Trophoblast cell (in vitro differentiated cells and primary cell): ENCODE measurements at regions not wholly inside any gene's neighbourhood (a gene's known extent, or its start where the extent isn't known, plus 50 kb on each side); places are given as distances from the start of the nearest gene placed in this dataset.

ENCODE experiments used
- DNase-seq, 2 donors: peaks; one replicate each; pipeline ENCODE4 v3.0.0-alpha.2; 2016
- H2AFZ ChIP-seq: 2 replicates; pipeline ENCODE4 v1.6.1; 2013; ENCODE audit warnings: low read length, moderate library complexity, mild to moderate bottlenecking; ENCODE audit not compliant: insufficient read depth, poor library complexity
- H2AK5ac ChIP-seq: 2 replicates; pipeline ENCODE4 v1.6.1; 2013; ENCODE audit warnings: mild to moderate bottlenecking, low read length
- H2BK120ac ChIP-seq: 2 replicates; pipeline ENCODE4 v1.6.1; 2013; ENCODE audit warnings: low read length, mild to moderate bottlenecking, moderate library complexity; ENCODE audit not compliant: insufficient read depth, poor library complexity
- H2BK12ac ChIP-seq: 2 replicates; pipeline ENCODE4 v1.6.1; 2013; ENCODE audit warnings: mild to moderate bottlenecking, low read length, moderate library complexity
- H2BK5ac ChIP-seq: 2 replicates; pipeline ENCODE4 v1.6.1; 2013; ENCODE audit warnings: low read length, low read depth, moderate library complexity, mild to moderate bottlenecking; ENCODE audit not compliant: poor library complexity
- H3K14ac ChIP-seq: 2 replicates; pipeline ENCODE4 v1.6.1; 2013; ENCODE audit warnings: mild to moderate bottlenecking, low read length
- H3K18ac ChIP-seq: 2 replicates; pipeline ENCODE4 v1.6.1; 2013; ENCODE audit warnings: mild to moderate bottlenecking, low read length
- H3K23ac ChIP-seq: 2 replicates; pipeline ENCODE4 v1.6.1; 2013; ENCODE audit warnings: low read length
- H3K27ac ChIP-seq: 2 replicates; pipeline ENCODE4 v1.5.1; 2013; ENCODE audit warnings: low read depth, mild to moderate bottlenecking, inconsistent platforms, low read length, moderate library complexity
- H3K27me3 ChIP-seq: 2 replicates; pipeline ENCODE4 v1.6.1; 2013; ENCODE audit warnings: inconsistent platforms, mild to moderate bottlenecking, low read length, moderate library complexity; ENCODE audit not compliant: insufficient read depth
- H3K36me3 ChIP-seq, 2 experiments: 1 replicate in 1 of 2; 2 replicates in 1 of 2; pipeline ENCODE4 v1.6.1; 2013; ENCODE audit warnings: low read length in 2 of 2, mild to moderate bottlenecking in 2 of 2, moderate library complexity in 1 of 2; ENCODE audit not compliant: insufficient read depth in 2 of 2, control insufficient read depth in 1 of 2
- H3K4ac ChIP-seq: 2 replicates; pipeline ENCODE4 v1.6.1; 2013; ENCODE audit warnings: low read depth, mild to moderate bottlenecking, low read length, moderate library complexity
- H3K4me1 ChIP-seq, 2 experiments: 1 replicate in 1 of 2; 2 replicates in 1 of 2; pipeline ENCODE4 v1.6.1; 2013; ENCODE audit warnings: low read length in 2 of 2, mild to moderate bottlenecking in 2 of 2, moderate library complexity in 1 of 2; ENCODE audit not compliant: insufficient read depth in 2 of 2, control insufficient read depth in 1 of 2
- H3K4me2 ChIP-seq: 2 replicates; pipeline ENCODE4 v1.6.1; 2013; ENCODE audit warnings: inconsistent platforms, mild to moderate bottlenecking, low read length, moderate library complexity
- H3K4me3 ChIP-seq: 2 replicates; pipeline ENCODE4 v1.5.1; 2013; ENCODE audit warnings: mild to moderate bottlenecking, low read depth, low read length, inconsistent platforms
- H3K79me1 ChIP-seq: one replicate; pipeline ENCODE4 v1.6.1; 2013; ENCODE audit warnings: low read length
- H3K79me2 ChIP-seq: 2 replicates; pipeline ENCODE4 v1.6.1; 2013; ENCODE audit warnings: low read length, mild to moderate bottlenecking; ENCODE audit not compliant: control insufficient read depth, insufficient read depth, poor library complexity
- H3K9ac ChIP-seq: 2 replicates; pipeline ENCODE4 v1.6.1; 2013; ENCODE audit warnings: mild to moderate bottlenecking, low read length
- H3K9me3 ChIP-seq: 2 replicates; pipeline ENCODE4 v1.6.1; 2013; ENCODE audit warnings: low read depth, mild to moderate bottlenecking, control low read depth, inconsistent platforms, low read length; ENCODE audit not compliant: insufficient read depth
- H4K12ac ChIP-seq: 2 replicates; pipeline ENCODE4 v1.6.1; 2013; ENCODE audit warnings: low read depth, mild to moderate bottlenecking, low read length, moderate library complexity
- H4K8ac ChIP-seq: 2 replicates; pipeline ENCODE4 v1.6.1; 2013; ENCODE audit warnings: low read depth, mild to moderate bottlenecking, low read length, moderate library complexity
- H4K91ac ChIP-seq: one replicate; pipeline ENCODE4 v1.6.1; 2013; ENCODE audit warnings: low read depth, mild to moderate bottlenecking, low read length, moderate library complexity
- WGBS: extraction: QIAGEN DNeasy Blood & Tissue Kit; methylation state at CpG from one replicate; pipeline ENCODE4 v1.1.7; 2013; ENCODE audit warnings: missing lambda C conversion rate; ENCODE audit not compliant: insufficient read length, insufficient coverage; ENCODE audit errors: extremely low coverage; 5-methylcytosine and 5-hydroxymethylcytosine counted together

DNA sequence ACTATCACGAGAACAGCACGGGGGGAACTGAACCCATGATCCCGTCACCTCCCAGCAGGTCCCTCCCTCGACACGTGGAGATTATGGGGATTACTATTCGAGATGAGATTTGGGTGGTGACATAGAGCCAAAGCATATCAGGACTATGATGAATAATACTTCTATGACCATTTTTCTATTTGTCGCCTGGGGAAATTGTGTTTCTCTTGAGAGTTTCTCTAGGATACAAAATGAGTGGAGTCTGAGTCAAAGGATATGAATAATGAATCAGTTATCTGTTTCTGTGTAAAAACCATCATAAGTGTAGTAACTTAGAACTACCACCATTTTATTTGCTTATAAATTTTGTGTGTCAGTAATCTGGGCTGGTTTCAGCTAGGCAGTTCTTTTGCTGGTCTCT is 533.0 kb upstream of the ARX start:
- H3K36me3 ChIP-seq: no peaks in the 10 kb centered on the region
- H2BK12ac ChIP-seq: no peak overlapping the region
- H3K4me3 ChIP-seq: no peak overlapping the region
- H3K4me2 ChIP-seq: no peak overlapping the region
- no peaks in the 10 kb centered on the region for H3K9me3 ChIP-seq
- H3K9ac ChIP-seq: no peak overlapping the region
- no peak overlapping the region for H3K14ac ChIP-seq
- no peaks in the 10 kb centered on the region for H3K79me2 ChIP-seq
- H2AK5ac ChIP-seq: no peak overlapping the region
- WGBS: no CpG with 5 or more reads among the region's 7 CpGs
- H3K27me3 ChIP-seq: no peaks in the 10 kb centered on the region
- H4K8ac ChIP-seq: no peak overlapping the region
- H3K79me1 ChIP-seq: no peaks in the 10 kb centered on the region
- H3K23ac ChIP-seq: no peak overlapping the region
- H2BK5ac ChIP-seq: no peak overlapping the region
- H4K12ac ChIP-seq: no peak overlapping the region
- no peak for DNase-seq
- H3K4me1 ChIP-seq: no peaks in the 10 kb centered on the region
- H3K4ac ChIP-seq: no peak overlapping the region
- H4K91ac ChIP-seq: no peak overlapping the region
- H3K18ac ChIP-seq: no peak overlapping the region
- H3K27ac ChIP-seq: no peak overlapping the region
- no peak overlapping the region for H2BK120ac ChIP-seq
- no peak overlapping the region for H2AFZ ChIP-seq

DNA sequence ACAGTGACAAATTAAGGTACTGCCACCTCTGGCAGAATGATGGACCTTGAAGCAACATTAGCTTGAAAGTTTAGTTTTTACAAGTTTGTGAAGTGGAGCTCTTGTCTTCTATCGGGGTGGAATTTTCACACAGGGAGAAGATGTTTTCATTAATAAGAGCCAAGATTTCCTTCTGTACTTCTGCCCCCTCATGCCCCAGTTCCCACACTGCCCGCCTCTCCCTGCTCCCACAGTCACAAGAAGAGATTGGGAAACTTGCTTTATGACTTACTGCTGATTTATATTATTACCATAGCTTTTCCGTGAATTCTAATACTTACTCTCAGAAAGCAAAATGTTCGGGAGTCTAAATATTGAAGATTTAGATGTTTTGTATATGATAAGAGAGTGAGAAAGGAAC is 539.8 kb upstream of the ARX start:
- Histone ChIP-seq H4K91ac (no peak overlapping the region), H3K9me3 (no peaks in the 10 kb centered on the region), H4K12ac (no peak overlapping the region), H2BK12ac (no peak overlapping the region), H3K18ac (no peak overlapping the region), H3K79me1 (no peaks in the 10 kb centered on the region), H3K9ac (no peak overlapping the region), H2BK5ac (no peak overlapping the region), H3K14ac (no peak overlapping the region), H2AK5ac (no peak overlapping the region), H3K23ac (no peak overlapping the region), H3K4me3 (no peak overlapping the region), H2BK120ac (no peak overlapping the region), H3K4me1 (no peaks in the 10 kb centered on the region), H3K27ac (no peak overlapping the region), H3K36me3 (no peaks in the 10 kb centered on the region), H2AFZ (no peak overlapping the region), H3K79me2 (no peaks in the 10 kb centered on the region), H3K4ac (no peak overlapping the region), H4K8ac (no peak overlapping the region), H3K4me2 (no peak overlapping the region), H3K27me3 (no peaks in the 10 kb centered on the region)
- WGBS: no CpG with 5 or more reads among the region's 4 CpGs
- no peak for DNase-seq

DNA sequence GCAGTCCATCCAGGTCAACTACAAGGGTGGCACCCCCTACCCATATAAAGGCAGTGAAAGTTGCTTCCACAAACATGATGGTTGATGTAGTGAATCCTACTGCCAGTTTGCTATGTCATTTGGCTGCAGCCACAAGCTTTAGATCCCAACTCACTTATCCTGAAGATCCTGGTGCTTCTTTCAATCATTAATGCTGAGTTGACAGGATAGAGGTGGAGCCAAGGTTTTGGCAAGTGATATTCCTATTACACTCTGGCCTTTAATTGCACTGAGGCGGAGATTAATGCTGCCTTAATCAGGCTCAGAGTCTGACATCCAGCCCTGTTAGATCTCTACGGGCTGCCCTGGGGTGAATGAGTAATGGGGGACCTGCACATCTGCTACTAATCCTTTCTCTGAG is 542.4 kb upstream of the ARX start:
- no peaks in the 10 kb centered on the region for H3K79me1 ChIP-seq
- H2BK5ac ChIP-seq: no peak overlapping the region
- no peak overlapping the region for H3K4me2 ChIP-seq
- H3K27me3 ChIP-seq: no peaks in the 10 kb centered on the region
- no peak overlapping the region for H3K9ac ChIP-seq
- no peak overlapping the region for H3K23ac ChIP-seq
- no peak overlapping the region for H3K4me3 ChIP-seq
- DNase-seq: no peak
- H4K8ac ChIP-seq: no peak overlapping the region
- H3K18ac ChIP-seq: no peak overlapping the region
- no peak overlapping the region for H2BK12ac ChIP-seq
- H3K27ac ChIP-seq: no peak overlapping the region
- H2AK5ac ChIP-seq: no peak overlapping the region
- H2BK120ac ChIP-seq: no peak overlapping the region
- no peak overlapping the region for H3K14ac ChIP-seq
- H4K91ac ChIP-seq: no peak overlapping the region
- no peak overlapping the region for H4K12ac ChIP-seq
- no CpG with 5 or more reads among the region's 2 CpGs for WGBS
- H3K4ac ChIP-seq: no peak overlapping the region
- H3K79me2 ChIP-seq: no peaks in the 10 kb centered on the region
- H3K36me3 ChIP-seq: no peaks in the 10 kb centered on the region
- H3K9me3 ChIP-seq: no peaks in the 10 kb centered on the region
- no peaks in the 10 kb centered on the region for H3K4me1 ChIP-seq
- H2AFZ ChIP-seq: no peak overlapping the region

DNA sequence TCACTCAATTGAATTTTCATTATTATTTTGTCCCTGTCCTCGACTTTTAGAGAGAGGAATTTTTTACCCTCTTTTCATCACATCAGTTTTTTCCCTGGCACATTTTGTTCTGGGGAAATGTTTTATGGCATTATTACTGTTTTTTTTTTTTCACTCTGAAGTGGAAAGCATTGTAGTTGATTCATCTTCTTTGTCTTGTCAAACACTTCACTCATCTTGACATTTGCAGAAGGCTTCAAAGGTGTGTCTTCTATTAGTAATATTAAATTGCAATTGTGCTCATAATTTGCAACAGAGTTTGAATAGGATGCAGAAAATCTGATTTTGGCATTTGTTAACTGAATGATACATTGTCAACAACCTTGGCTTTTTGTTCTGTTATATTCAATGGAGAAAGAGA is 545.4 kb upstream of the ARX start:
- no peak for DNase-seq
- H3K4me1 ChIP-seq: no peaks in the 10 kb centered on the region
- no peak overlapping the region for H2BK12ac ChIP-seq
- no peak overlapping the region for H2BK5ac ChIP-seq
- no peak overlapping the region for H2BK120ac ChIP-seq
- no peak overlapping the region for H2AK5ac ChIP-seq
- H3K4ac ChIP-seq: no peak overlapping the region
- no peak overlapping the region for H3K4me3 ChIP-seq
- H3K23ac ChIP-seq: no peak overlapping the region
- H3K27me3 ChIP-seq: no peaks in the 10 kb centered on the region
- no peak overlapping the region for H3K14ac ChIP-seq
- H3K9me3 ChIP-seq: no peaks in the 10 kb centered on the region
- no peak overlapping the region for H3K4me2 ChIP-seq
- WGBS: no CpG with 5 or more reads among the region's 1 CpG
- H3K18ac ChIP-seq: no peak overlapping the region
- no peaks in the 10 kb centered on the region for H3K79me1 ChIP-seq
- no peaks in the 10 kb centered on the region for H3K36me3 ChIP-seq
- no peak overlapping the region for H3K9ac ChIP-seq
- H4K91ac ChIP-seq: no peak overlapping the region
- no peak overlapping the region for H4K12ac ChIP-seq
- no peak overlapping the region for H2AFZ ChIP-seq
- H3K27ac ChIP-seq: no peak overlapping the region
- no peak overlapping the region for H4K8ac ChIP-seq
- H3K79me2 ChIP-seq: no peaks in the 10 kb centered on the region

DNA sequence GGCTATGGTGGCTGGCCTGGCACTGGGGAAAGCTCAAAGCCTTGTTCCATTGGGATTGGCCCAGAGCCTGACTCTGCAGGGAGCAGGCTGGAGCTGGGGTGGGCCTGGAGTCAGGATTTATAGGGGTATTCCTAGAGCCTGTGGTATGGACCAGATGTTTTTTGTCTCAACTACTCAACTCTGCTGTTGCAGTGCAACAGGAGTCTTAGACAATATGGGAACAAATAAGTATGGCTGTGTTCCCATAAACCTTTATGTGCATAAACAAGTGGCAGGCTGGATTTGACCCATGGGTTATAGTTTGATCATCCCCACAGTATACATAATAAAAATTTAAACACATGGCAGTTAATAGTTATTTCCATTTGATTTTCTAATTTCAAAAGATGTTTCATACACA is 557.9 kb upstream of the ARX start:
- Histone ChIP-seq H2AFZ (no peak overlapping the region), H3K27ac (no peak overlapping the region), H3K23ac (no peak overlapping the region), H3K4me2 (no peak overlapping the region), H3K36me3 (no peaks in the 10 kb centered on the region), H3K9ac (no peak overlapping the region), H2BK120ac (no peak overlapping the region), H3K4me1 (no peaks in the 10 kb centered on the region), H4K8ac (no peak overlapping the region), H3K79me2 (no peaks in the 10 kb centered on the region), H4K12ac (no peak overlapping the region), H2BK5ac (no peak overlapping the region), H2AK5ac (no peak overlapping the region), H4K91ac (no peak overlapping the region), H3K18ac (no peak overlapping the region), H3K4ac (no peak overlapping the region), H3K14ac (no peak overlapping the region), H3K27me3 (no peaks in the 10 kb centered on the region), H2BK12ac (no peak overlapping the region), H3K4me3 (no peak overlapping the region), H3K79me1 (no peaks in the 10 kb centered on the region), H3K9me3 (no peaks in the 10 kb centered on the region)
- DNase-seq: no peak
